LNCAP (cell line): ENCODE measurements at regions not wholly inside any gene's neighbourhood (a gene's known extent, or its start where the extent isn't known, plus 50 kb on each side); places are given as distances from the start of the nearest gene placed in this dataset.

ENCODE experiments used
- TF ChIP-seq, protein P1 (sequence below): fragments of 450-650 bp; IDR thresholded peaks from 2 replicates; pipeline ENCODE4 v1.5.1; 2017; ENCODE audit warnings: mild to moderate bottlenecking

DNA sequence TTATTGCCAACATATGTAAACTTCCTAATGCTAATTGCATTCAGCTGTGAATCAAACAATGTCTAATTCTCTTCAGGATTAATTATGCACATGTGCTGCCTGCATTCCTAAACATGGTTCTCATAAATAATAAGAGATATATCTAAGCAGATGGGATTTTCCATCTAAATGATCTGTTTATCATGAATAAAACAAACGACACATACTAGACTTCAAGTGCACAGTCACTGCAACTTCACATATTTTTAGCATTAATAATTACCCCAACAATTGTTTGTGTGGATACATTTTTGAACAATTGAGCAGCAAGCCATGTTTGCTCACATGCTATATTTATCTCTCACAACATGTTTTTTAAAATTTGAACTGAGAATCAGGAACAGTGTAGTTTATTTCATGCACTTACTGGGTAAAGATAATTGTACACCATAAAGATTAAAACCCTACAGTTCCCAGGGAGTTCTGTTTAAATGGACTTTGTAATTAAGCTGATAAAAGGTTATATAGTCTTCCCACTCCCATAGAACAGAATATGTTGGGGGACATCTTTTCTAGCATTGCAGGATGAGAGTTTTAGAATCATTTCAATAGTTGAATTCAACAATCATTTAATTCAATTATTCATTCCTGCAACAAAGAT lies 378.5 kb downstream of the MDFIC start:
- TF ChIP-seq, protein P1, sequence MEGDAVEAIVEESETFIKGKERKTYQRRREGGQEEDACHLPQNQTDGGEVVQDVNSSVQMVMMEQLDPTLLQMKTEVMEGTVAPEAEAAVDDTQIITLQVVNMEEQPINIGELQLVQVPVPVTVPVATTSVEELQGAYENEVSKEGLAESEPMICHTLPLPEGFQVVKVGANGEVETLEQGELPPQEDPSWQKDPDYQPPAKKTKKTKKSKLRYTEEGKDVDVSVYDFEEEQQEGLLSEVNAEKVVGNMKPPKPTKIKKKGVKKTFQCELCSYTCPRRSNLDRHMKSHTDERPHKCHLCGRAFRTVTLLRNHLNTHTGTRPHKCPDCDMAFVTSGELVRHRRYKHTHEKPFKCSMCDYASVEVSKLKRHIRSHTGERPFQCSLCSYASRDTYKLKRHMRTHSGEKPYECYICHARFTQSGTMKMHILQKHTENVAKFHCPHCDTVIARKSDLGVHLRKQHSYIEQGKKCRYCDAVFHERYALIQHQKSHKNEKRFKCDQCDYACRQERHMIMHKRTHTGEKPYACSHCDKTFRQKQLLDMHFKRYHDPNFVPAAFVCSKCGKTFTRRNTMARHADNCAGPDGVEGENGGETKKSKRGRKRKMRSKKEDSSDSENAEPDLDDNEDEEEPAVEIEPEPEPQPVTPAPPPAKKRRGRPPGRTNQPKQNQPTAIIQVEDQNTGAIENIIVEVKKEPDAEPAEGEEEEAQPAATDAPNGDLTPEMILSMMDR, result no peak

DNA sequence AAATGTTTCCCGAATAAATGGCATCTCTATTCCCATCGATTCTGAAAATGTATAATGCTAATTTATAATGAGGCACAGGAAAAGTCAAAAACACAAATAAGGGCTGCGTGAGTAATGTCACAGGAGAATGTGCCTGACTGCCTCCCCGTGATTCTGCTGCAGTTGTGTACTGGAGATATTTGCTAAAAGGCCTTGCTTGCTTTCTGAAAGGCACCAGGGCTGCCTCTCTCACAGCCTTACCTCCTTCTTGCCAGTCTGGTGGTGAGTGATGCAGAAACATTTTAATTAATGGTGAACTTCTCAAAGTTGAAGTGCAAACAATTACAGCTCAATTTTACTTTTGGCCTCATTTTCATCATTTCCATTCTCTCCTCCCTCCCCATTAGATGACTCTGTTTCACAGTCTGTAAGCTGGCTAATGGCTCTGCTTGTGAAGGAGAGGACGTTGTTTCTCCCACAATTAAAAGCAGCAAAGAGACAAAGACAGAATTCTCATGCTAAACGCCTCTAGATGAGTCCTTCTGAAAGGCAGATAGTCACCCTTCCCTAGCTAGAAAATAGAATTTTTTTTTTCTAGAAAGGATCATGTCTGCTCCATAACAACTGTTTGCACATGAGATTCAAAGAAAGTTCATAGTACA lies 377.6 kb downstream of the MDFIC start:
- TF ChIP-seq, protein P1, result no peak

GRCh38 chr7:115297656-115298055 lies 375.8 kb downstream of the MDFIC start:
- TF ChIP-seq, protein P1, result no peak

DNA sequence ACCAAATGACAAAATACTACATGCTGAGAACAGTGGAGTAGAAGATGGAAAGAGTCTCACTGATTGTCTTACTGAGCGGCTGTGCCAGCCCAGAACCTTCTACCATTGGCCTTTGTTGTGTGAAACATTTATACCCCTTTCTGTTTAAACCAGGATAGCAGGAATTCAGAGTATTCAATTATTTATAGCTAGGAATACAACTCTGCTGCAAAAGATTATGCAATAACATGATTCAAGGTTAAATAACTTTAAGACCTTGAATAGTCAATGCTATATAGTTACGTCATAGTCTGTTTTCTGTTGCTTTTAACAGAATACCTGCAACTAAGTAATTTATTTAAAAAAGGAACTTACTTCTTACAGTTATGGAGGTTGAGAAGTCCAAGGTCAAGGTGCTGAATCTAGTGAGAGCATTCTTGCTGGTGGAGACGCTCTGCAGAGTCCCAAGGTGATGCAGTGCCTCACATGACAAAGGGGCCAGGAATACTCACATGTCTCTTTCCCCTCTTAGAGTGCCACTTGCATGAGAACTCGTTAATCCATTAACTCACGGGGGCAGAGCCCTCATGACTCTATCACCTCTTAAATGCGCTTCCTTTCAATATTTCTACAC lies 371.8 kb downstream of the MDFIC start:
- TF ChIP-seq, protein P1, result no peak

DNA sequence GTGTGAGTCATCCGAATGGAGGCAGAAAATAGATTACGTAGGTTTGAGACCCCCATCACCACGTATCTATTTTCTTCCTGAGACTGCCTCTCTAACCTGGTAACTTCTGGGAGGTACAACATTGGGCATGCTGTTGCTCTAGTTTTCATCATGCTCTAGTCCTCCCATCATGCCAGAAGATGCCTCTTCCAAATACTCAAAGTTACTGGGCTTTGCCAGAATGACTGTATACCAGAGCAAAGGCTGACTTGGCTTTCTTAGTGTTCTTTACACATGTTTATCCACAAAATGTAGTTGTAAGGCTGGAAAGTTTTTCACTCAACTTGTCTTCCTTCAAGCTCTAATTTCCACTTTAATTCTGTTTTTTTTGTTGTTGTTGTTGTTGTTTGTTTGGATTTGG lies 370.5 kb downstream of the MDFIC start:
- TF ChIP-seq, protein P1, result no peak

- TF ChIP-seq, protein P1, result no peak
Observed at GRCh38 chr7:115289971-115290370, 368.1 kb downstream of the MDFIC start.

- TF ChIP-seq, protein P1, result no peak
Observed at GRCh38 chr7:115276791-115277190, 354.9 kb downstream of the MDFIC start.
